Stimulated activated CD8-positive, alpha-beta memory T cell treated with anti-CD3 and anti-CD28 coated beads, Interleukin-2, amount 100 ng/mL, for 48 hours (primary cell): ENCODE measurements at regions not wholly inside any gene's neighbourhood (a gene's known extent, or its start where the extent isn't known, plus 50 kb on each side); places are given as distances from the start of the nearest gene placed in this dataset.
"Not testable (repeated sequence)": the region's sequence is repeated elsewhere in the genome, so short reads cannot be mapped to it uniquely, and the experiment has no call there.

Source experiments
- DNase-seq, 2 donors: peaks; one replicate each; pipeline ENCODE4 v3.0.0-alpha.2; 2020; ENCODE audit warnings: low read depth in 2 of 2

DNA sequence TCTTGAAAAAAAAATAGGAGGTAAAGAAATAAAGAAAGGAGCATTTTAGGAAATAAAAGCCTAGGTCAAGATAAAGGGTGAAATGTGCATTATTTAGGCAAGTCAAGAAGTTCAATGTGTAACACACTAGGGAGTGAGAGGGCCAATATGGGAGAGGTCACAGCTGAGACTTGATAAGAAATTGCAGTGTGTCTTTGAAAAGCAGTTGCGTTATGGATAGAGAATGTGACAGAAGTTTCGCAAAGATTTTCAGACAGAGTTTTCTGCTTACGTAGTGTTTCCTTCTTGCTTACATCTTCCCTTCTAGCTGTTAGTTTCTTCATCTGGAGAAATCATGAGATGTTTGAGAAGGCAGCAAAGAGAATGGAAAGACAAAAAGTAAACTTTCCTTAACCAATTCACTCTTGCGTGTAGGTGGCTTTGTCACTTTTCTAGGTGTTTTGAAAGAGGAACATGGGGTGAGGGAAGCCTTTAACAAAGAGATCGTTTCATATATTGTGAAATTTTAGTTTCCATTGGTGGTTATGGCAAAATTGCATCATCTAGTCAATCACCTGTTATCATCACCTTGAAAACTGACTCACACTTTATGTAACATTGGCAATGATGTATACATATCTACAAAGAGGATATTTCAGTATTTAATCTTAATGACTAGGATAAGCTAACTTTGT lies 975.5 kb downstream of the OLFM4 start:
- DNase-seq, result no peak

DNA sequence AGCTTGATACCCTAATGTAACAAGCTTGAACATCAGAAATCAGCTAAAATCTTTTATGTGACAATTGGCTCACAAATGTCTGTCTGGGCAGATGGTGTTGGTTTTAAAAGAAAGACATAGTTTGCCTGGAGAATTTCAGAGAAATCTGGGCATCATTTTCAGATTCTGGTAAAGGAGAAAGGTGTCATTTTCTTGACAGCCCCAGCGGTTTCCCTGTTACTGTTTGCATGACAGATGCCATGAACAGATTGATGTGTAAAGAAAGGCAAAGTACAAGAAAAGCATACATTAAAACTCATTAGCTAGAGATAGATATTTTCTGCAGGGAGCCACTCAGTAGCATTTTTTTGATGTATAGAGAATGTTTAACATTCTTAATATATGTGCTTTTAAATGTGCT lies 987.9 kb downstream of the OLFM4 start:
- no peak for DNase-seq

DNA sequence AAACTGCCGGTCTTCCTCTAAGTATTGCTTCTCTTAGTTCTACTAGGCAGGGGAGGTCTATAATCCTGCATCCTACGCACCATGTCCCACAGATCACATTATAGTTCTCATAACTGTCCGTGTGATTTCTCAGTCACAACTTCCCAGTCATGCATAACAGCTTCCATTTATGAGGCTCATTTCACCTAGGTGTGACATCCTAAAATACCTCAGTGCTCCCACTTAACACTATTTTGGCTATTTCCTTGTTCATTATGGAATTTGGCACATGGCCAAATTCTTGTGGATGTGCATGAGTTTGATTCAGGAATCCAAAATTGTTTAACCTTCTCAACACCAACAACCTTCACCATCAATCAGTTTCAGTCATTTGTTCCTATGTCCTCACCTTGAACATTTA lies 989.9 kb downstream of the OLFM4 start:
- DNase-seq, result no peak

DNA sequence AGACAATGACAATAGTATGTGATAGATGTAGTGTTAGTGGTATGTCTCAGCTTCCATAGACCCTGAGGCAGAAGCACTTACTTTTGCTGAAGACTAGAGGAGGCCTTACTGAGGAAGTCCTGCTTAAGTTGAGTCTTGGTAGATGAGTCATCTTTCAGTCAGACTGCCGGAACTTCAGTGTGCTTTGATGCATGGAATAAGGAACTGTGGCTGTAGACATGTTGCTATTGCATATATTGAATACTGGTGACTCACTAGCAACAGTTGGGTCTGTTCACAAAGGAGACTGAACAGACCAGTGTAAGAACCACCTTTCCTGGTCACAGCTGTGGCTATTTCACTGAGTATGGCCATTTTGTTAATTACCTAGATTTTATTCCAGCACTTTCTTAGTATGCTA lies 1000.6 kb downstream of the OLFM4 start:
- no peak for DNase-seq

DNA sequence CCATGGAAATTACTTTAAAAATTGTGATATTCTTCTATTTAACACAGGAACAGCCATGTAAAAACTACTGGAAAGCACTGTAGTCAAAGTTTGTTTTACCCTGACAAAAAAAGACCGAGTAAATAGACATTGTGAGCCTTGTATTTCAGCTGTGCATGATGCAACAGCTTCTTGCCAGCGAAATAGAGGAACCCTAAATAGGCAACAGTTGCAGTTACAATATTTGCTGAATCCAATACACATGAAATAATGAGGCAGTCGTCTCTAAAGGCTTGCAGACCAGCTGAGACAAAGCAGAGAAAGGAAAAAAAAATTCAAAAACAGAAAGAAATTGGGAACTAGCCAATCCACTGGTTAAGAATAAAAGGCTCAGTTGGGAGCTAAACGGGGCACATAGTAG lies 1001.1 kb downstream of the OLFM4 start:
- no peak for DNase-seq

DNA sequence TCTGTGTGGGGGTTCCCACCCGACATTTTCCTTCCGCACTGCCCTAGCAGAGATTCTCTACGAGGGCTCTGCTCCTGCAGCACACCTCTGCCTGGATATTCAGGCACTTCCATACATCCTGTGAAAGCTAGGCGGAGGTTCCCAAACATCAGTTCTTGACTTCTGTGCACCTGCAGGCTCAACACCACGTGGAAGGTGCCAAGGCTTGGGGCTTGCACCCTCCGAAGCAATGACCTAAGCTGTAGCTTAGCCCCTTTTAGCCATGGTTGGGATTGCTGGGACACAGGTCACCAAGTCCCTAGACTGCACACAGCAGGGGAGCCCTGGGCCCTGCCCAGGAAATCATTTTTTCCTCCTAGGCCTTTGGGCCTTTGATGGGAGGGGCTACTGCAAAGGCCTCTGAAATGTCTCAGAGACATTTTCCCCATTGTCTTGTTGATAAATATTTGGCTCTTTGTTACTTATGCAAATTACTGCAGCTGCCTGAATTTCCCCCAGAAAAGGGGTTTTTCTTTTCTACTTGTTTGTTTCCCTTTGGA lies 1004.8 kb downstream of the OLFM4 start:
- DNase-seq, result no peak

DNA sequence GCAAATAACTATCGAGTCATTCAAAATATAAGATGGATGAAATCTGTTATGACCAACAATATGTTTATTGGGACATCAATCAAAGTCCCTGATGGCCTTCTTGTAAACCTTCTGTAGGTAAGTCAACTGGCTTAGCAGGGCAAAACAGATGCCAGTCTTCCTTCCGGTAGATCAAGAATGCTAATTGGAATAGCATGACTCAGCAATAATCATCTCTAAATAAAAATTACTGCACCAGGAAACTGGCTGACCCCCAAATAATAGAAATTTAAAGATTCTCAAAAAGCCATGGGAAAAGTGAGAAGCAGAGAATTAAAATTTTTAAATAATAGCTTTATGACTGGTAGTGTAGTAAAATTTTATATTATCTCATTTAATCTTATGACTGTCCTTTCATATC lies 1005.4 kb downstream of the OLFM4 start:
- DNase-seq, result no peak

DNA sequence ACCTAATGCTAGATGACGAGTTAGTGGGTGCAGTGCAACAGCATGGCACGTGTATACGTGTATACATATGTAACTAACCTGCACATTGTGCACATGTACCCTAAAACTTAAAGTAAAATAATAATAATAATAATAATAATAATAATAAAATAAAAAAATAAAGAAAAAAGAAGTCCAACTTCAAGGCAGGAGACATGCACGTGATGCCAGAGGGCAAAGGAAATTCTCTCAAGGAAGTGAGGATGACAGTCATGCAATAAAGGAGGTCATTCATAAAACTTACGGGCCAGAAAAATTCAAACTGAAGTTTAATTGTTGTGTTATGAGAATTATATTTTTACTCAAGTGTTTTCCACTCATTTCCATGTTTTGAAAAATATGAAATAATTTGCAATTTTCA lies 1028.8 kb downstream of the OLFM4 start:
- DNase-seq, result not testable (repeated sequence)

DNA sequence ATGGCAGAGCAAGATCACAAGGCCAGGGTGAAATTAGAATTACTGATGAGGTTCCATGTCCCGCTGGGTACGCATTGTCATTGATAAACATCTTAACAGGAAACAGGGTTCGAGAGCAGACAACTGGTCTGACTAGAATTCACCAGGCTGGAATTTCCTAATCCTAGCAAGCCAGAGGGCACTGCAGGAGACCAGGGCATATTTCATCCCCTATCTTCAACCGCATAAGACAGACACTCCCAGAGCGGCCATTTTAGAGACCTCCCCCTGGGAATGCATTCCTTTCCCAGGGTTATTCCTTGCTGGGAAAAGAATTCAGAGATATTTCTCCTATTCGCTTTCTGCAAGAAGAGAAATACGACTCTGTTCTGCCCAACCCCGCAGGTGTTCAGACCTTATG lies 1041.3 kb downstream of the OLFM4 start:
- DNase-seq, result not testable (repeated sequence)

DNA sequence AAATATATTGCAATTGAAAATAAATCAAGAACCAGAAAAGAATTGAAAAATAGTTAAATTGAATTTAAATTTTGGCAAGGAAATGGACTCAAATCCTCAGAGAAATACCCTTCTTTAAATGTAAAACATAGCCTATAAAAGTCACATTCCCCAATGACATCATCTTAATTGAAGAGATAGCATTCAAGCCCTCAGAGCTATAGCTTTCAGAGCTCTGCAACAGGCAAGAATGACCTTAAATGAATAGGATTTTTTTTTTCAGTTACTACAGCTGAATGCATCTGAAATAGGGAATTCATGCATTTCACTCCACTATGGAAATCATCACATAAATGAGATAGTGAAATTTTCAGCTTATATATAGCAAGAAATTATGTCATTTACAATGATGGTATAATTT lies 1049.0 kb downstream of the OLFM4 start:
- DNase-seq, result no peak

DNA sequence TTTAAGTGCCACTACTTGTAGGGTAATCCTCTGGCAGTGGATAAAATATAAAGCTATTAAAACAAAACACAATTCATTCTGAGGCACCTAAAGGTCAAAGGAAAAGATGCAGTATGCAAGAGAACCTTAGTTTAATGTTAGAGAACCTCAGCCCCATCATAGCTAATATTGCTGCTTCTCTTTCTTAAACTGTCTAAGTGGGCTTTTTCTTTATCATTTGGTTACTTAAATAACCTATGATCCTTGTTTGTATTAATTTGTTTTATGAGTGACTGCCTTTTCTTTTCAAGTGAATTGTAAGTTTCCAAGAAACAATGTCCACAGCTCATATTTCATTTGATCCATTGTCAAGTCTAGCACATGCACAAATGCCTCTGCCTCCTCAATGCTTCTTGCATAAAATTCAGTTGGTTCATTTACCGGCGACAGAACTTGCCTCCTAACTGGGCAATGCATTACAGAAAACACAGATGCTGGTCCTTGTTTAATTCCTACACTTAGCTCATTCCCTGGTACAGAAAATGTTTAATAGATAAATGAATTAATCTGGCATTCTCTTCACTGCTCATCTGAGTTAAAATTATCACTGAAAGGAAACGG lies 1049.8 kb downstream of the OLFM4 start:
- no peak for DNase-seq

DNA sequence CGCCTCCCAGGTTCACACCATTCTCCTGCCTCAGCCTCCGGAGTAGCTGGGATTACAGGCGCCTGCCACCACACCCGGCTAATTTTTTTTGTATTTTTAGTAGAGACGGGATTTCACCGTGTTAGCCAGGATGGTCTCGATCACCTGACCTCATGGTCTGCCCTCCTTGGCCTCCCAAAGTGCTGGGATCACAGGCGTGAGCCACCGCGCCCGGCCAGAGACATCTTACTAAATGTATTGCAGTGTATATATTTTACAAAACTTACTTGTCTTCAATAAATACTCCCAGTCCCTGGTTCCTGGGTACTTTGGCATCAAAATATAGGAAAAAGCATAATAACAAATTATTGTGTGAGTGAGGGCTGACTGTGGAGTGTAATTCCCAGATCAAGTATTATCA lies 1053.7 kb downstream of the OLFM4 start:
- DNase-seq, result not testable (repeated sequence)

DNA sequence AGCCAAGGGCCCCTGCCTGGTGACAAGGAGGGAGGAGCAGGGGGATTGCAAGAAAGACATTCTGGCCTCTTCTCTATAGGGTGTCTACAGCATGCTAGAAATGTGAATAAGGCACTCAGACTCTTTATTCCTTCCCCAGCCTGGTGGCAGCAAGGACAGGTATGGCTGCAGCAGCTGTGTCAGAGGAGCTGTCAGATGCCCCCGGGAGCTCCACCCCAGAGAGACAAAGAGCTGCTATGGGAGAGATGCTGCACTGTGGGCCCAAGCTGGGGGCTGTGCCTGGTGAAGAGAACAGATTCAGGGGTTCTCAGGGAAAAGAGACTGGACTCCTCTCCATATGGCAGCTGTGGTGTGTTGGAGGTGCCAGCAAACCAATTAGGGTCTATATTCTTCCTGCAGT lies 1063.3 kb downstream of the OLFM4 start:
- DNase-seq, result no peak

DNA sequence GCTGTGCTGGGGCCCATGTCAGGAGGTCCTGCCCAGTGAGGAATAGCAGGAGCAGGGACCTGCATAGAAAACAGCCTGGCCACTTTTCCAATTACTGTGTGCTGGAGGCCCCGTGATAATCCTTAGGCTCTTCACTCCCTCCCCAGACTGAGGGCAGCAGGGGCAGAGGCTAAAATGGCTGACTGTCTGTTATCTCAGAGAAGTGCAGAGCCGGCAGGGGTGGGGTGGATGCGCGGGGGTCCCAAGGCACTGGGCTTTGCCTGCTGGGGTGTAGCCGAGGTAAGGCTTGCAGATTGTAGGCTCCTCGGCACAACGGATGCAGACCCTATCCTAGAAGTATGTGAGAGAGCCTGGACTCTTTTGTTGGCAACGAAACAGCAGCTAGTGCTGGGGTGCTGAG lies 1064.1 kb downstream of the OLFM4 start:
- DNase-seq, result no peak

DNA sequence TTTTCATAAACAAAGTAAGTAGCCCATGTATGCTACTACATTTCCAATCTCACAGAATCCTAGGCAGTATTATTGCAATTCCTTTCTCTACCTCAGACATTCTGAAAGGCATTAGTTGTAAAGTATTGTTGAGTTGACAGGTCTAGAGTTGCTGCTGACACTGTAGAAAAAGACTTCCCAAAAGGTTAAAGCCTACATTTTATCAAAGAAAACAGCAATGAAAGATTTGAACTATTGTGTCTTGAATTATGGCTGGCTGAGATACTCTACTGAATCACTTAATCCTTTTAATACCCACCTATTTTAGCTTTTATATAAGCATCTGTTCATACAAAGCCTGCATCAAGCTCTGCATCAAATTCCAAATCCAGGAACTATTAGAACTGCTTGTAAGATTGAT lies 1082.0 kb downstream of the OLFM4 start:
- DNase-seq, result no peak

DNA sequence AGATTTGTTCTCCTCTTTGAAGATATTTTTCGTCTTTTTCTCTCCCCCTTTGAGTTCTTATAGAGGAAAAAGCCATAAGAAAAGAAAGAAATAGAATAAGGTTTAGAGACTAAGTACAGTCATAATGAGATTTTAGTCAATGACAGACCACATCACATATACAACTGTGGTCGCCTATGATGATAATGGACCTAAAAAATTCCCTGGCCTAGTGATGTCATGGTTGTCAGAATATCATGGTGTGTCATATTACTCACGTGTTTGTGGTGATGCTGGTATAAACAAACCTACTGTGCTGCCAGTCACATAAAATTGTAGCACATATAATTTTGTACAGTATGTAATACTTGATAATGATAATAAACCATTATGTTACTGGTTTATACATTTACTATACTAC lies 1096.1 kb downstream of the OLFM4 start:
- no peak for DNase-seq

DNA sequence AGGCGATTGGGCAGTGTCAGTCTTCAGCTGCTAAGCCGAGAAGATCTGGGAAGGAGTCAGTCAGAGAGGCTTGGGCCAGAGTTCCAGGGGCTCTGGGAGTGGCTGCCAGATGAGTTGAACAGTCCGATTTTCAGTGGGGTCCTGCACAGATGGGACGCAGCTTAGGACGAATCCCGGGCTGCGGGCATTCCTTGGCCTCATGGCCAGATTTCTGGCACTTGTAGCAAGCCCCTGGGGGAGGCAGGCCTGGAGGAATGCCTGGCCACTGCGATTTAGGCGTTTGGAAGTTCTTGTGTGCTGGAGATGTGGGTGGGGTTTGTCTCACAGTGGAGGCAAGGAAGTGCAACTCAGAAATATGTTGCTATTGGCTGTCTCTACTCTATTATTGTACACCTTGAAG lies 1102.3 kb downstream of the OLFM4 start:
- DNase-seq, result not testable (repeated sequence)

DNA sequence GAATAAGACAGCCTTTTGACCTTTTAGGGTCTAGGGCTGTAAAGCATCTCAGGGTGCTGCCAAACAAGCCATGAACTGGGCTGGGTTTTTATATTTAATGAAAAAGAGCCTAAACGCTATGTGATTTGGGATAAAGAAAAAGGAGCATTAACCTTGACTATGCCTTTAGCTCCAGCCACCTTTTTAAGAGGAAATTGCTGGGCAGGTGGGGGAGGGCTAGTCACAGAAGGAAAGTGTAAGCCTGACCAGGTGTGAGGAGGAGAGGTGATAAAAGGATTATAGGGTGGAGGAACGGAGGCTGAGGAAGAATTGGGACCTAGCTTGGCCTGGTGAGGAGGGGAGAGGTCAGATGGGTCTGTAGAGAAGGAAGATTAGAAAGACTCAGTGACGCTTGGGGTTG lies 1102.8 kb downstream of the OLFM4 start:
- not testable (repeated sequence) for DNase-seq

DNA sequence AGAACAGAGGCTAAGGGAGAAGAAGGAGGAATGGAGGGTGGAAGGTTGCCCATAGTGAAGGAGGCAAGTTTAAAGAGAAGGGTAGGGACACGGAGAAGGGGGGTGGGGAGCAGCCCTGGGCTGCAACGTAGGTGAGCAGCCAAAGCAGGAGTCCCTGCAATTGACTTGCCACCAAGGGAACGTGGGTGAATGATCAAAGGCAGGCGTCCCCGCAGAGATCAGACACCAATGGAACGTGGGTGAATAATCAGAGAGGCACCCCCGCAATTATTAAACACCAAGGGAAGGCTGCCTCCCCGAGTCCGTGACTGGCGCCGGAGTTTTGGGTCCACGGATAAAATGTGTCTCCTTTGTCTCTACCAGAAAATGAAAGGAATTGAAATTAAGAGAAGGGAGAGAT lies 1103.5 kb downstream of the OLFM4 start:
- DNase-seq, result not testable (repeated sequence)

DNA sequence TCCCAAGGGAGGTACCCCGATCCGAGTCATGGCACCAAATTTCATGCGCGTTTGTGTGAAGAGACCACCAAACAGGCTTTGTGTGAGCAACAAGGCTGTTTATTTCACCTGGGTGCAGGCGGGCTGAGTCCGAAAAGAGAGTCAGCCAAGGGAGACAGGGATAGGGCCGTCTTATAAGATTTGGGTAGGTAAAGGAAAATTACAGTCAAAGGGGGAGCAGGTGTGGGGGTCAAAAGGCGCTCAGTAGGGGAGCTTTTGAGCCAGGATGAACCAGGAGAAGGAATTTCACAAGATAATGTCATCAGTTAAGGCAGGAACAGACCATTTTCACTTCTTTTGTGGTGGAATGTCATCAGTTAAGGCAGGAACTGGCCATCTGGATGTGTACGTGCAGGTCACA lies 1104.1 kb downstream of the OLFM4 start:
- DNase-seq, result not testable (repeated sequence)

DNA sequence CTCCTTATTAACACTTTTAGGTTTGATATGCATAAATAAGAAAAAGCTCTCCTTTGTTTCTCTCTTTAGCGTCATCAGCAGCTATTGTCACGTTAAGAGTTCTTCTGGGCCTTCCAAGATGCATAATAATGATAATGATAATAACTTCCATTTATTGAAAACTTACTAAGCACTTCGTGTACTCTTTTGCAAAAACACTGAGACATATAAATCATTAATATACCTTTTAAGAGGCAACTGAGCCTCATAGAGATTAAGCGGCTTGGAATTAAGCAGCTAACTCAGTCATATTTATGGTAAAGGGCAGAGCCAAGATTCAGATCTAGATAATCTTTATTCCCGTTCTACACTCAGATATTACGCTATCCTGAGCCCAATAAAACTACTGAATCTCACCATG lies 1105.1 kb downstream of the OLFM4 start:
- DNase-seq, result no peak

DNA sequence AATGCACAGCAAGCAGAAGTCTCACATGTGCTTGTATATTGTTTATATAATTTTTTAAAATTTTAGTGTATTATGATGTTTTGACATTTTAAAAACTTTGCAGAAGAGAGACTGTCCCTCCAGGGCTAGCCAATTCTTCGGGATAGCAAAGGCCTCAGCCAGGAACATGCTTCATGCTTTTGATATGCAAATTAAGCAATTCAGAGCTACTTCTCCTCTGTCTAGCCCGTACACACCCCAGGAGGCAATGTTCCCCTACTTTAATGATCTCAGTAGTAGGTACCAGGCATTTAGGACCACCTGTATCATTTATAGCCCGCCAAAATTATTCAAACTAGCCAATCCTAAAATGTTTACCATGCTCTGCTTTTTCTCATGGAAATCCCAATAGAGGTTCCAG lies 1116.2 kb downstream of the OLFM4 start:
- DNase-seq, result no peak

DNA sequence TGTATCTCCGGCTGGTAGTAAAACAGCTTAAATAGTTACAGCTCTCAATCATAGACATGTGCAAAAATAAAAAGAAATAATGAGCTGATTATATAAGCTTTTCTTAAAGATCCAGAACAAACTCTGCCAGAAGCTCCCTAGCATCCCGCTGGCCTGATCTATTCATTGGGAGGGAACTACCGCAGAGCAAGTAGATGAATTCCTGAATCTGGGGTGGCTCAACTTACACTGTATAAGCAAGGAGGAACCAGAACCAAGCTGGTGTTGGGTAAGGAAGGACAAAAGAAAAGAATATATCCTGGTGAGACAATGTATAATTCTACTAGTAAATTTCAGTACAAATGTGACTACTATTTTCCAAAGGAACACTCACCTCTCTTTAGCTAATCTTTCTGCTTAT lies 1122.2 kb downstream of the OLFM4 start:
- DNase-seq, result no peak

DNA sequence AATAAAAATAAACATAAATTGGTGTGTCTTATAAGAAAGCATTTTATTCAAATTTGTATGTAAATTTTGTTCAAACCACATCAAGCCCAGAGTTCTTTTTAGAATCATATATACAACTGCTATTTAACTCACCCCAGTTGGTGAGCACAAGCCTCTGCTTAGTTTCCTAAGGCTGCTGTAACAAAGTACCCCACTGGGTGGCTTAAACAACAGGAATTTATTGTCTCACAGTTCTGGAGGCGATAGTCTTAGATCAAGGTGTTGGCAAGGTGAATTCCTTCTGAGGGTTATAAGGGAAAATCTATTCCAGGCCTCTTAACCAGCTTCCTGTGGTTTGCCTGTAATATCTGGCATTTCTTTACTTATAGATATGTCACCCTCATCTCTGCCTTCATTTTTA lies 1133.5 kb downstream of the OLFM4 start:
- no peak for DNase-seq
